ENCODE measurements at regions not wholly inside any gene's neighbourhood (a gene's known extent, or its start where the extent isn't known, plus 50 kb on each side); places are given as distances from the start of the nearest gene placed in this dataset.

GRCh38 chr20:17061715-17062114, 165.1 kb upstream of the PCSK2 start:
- Histone ChIP-seq H3K36me3 (ENCODE audit: low read depth) (no peaks in the 10 kb centered on the region), H3K9me3 (ENCODE audit: severe bottlenecking) (no peaks in the 10 kb centered on the region), H3K4me3 (ENCODE audit: severe bottlenecking) (no peak overlapping the region), H3K27me3 (ENCODE audit: insufficient read depth, poor library complexity, severe bottlenecking) (no peaks in the 10 kb centered on the region), H3K27ac (ENCODE audit: poor library complexity, severe bottlenecking) (no peak overlapping the region), H3K4me1 (ENCODE audit: insufficient read depth, poor library complexity, severe bottlenecking) (no peaks in the 10 kb centered on the region)
- DNase-seq (ENCODE audit: low spot score) (no peak), ATAC-seq (ENCODE audit: low read depth) (no peak)
- no peak for TF ChIP-seq CTCF (IDR thresholded peaks at IDR 0.05; ENCODE audit: poor library complexity, severe bottlenecking)

DNA sequence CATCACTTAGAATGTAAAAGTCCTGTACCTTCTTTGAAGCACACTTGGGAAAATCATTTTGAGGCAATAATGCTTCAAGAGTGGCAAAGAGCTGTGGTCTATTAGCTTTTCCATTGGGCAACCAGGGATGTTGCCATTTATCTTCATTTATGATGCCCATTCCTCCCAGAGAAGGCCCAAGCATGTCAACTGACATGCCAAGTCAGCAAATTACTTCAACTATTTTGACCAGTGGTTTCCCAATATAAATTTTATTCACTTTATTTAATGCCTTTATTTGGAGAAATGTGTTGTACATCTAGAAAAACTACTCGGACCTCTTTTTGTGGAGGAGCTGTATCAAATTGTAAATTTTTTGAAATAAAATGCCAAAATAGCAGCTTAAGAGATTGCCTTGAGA, 164.1 kb upstream of the PCSK2 start:
- ATAC-seq (ENCODE audit: low read depth) (no peak), DNase-seq (ENCODE audit: low spot score) (no peak)
- TF ChIP-seq CTCF (IDR thresholded peaks at IDR 0.05; ENCODE audit: poor library complexity, severe bottlenecking), result no peak

GRCh38 chr20:17066902-17067301, 159.9 kb upstream of the PCSK2 start:
- no peak for ATAC-seq (ENCODE audit: low read depth)
- DNase-seq (ENCODE audit: low spot score), result no peak
- no peaks in the 10 kb centered on the region for H3K9me3 ChIP-seq (ENCODE audit: severe bottlenecking)

More for the DNA sequence above, 164.1 kb upstream of the PCSK2 start:
- H3K4me3 ChIP-seq (ENCODE audit: severe bottlenecking), result no peak overlapping the region
- H3K36me3 ChIP-seq (ENCODE audit: low read depth), result no peaks in the 10 kb centered on the region
- no peaks in the 10 kb centered on the region for H3K4me1 ChIP-seq (ENCODE audit: insufficient read depth, poor library complexity, severe bottlenecking)
- no peak overlapping the region for H3K27ac ChIP-seq (ENCODE audit: poor library complexity, severe bottlenecking)
- H3K9me3 ChIP-seq (ENCODE audit: severe bottlenecking), result no peaks in the 10 kb centered on the region
- H3K27me3 ChIP-seq (ENCODE audit: insufficient read depth, poor library complexity, severe bottlenecking), result peaks cover 1% of the 10 kb centered on the region

DNA sequence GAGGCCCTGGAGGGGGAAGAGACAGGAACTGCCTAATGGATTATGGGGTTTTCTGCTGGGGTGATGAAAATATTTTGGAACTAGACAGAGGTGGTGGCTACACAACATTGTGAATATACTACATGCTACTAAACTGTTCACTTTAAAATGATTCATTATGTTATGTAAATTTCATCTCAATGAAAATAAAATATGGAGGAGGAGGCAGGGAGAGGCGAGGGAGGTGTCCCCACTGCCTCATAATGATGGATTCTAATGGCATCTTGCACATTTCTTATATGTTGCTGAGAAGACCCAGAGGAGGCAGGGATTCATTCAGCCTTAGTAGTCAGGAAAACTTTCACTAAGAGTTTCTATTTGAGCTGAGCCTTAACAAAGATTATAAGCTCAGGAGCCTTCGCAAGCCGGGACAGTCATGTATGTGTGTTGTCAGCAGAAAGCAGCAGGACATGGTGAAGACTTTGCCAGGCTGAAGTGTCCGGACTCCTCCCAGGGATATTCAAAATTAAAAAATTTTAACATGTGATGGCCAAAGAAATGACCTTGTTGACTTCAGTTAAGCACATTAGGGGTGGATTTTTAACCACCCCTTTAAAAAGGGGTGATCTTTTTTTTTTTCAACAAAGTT, 158.6 kb upstream of the PCSK2 start:
- H3K4me3 ChIP-seq (ENCODE audit: severe bottlenecking), result no peak overlapping the region

More at GRCh38 chr20:17066902-17067301, 159.9 kb upstream of the PCSK2 start:
- Histone ChIP-seq H3K36me3 (ENCODE audit: low read depth) (no peaks in the 10 kb centered on the region), H3K4me3 (ENCODE audit: severe bottlenecking) (no peak overlapping the region), H3K27me3 (ENCODE audit: insufficient read depth, poor library complexity, severe bottlenecking) (peaks cover 6% of the 10 kb centered on the region), H3K27ac (ENCODE audit: poor library complexity, severe bottlenecking) (no peak overlapping the region), H3K4me1 (ENCODE audit: insufficient read depth, poor library complexity, severe bottlenecking) (no peaks in the 10 kb centered on the region)
- no peak for TF ChIP-seq CTCF (IDR thresholded peaks at IDR 0.05; ENCODE audit: poor library complexity, severe bottlenecking)

More for the DNA sequence above, 158.6 kb upstream of the PCSK2 start:
- TF ChIP-seq CTCF (IDR thresholded peaks at IDR 0.05; ENCODE audit: poor library complexity, severe bottlenecking), result no peak
- Histone ChIP-seq H3K36me3 (ENCODE audit: low read depth) (no peaks in the 10 kb centered on the region), H3K27me3 (ENCODE audit: insufficient read depth, poor library complexity, severe bottlenecking) (peaks cover 6% of the 10 kb centered on the region), H3K9me3 (ENCODE audit: severe bottlenecking) (no peaks in the 10 kb centered on the region), H3K4me1 (ENCODE audit: insufficient read depth, poor library complexity, severe bottlenecking) (no peaks in the 10 kb centered on the region), H3K27ac (ENCODE audit: poor library complexity, severe bottlenecking) (no peak overlapping the region)
- DNase-seq (ENCODE audit: low spot score) (no peak), ATAC-seq (ENCODE audit: low read depth) (no peak)
